ENCODE measurements at regions not wholly inside any gene's neighbourhood (a gene's known extent, or its start where the extent isn't known, plus 50 kb on each side); places are given as distances from the start of the nearest gene placed in this dataset.

DNA sequence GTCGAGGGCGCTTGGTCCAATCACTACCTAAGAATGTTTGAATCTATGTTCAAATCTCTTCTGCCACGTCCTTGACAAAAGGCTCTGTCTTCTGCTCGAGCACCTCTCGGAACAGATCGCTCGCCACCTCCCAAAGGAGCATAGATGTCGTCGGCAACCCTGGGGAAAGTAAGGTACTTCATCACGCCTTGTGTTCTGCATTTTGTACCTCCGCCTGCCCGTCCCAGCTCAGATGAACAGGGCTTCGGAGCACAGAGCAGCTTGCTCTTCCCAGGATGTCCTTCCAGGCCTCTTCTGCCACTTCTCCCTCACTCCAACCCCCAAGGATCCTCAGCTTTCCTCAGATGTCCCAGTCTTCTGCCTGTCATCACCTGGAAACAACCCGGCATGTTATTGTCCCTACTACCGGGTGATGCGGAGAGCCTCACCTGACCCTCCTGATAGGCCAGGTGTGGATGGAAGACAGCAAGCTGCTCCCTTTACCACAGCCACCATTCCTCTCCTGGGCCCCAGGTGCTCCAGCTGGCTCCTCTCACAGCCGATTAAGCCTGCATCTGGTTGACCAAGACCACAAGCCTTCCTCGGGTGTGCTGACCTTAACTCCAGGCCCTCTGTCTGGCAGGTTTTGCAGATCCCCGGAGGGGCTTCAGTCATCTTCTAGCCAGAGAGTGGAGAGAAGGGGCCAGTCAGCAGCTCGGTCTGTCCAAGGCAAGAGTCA, 270.5 kb downstream of the FAM43A start:
- DNase-seq: no peak
- H3K36me3 ChIP-seq (ENCODE audit: low read depth): no peaks in the 10 kb centered on the region
- TF ChIP-seq, protein P1, sequence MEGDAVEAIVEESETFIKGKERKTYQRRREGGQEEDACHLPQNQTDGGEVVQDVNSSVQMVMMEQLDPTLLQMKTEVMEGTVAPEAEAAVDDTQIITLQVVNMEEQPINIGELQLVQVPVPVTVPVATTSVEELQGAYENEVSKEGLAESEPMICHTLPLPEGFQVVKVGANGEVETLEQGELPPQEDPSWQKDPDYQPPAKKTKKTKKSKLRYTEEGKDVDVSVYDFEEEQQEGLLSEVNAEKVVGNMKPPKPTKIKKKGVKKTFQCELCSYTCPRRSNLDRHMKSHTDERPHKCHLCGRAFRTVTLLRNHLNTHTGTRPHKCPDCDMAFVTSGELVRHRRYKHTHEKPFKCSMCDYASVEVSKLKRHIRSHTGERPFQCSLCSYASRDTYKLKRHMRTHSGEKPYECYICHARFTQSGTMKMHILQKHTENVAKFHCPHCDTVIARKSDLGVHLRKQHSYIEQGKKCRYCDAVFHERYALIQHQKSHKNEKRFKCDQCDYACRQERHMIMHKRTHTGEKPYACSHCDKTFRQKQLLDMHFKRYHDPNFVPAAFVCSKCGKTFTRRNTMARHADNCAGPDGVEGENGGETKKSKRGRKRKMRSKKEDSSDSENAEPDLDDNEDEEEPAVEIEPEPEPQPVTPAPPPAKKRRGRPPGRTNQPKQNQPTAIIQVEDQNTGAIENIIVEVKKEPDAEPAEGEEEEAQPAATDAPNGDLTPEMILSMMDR (conservative IDR thresholded peaks at IDR 0.05): no peak
- no peaks in the 10 kb centered on the region for H4K20me1 ChIP-seq (ENCODE audit: insufficient read depth)
- intact Hi-C loops (cut with micrococcal nuclease; ENCODE audit: unreplicated experiment): no loop called here
- H3K4me1 ChIP-seq (replicated peaks; ENCODE audit: insufficient read depth): no peaks in the 10 kb centered on the region
- no peak overlapping the region for H3K27ac ChIP-seq
- no peak overlapping the region for H2AFZ ChIP-seq
- ChIA-PET CTCF (no interaction called here), POLR2A (ENCODE audit: unreplicated experiment) (interaction anchor here (0.7 kb wide), 1 partner anchor 10 kb away, joined by 3 read pairs; no protein-coding TSS in a partner anchor)
- H3K9me3 ChIP-seq (ENCODE audit: insufficient read depth, low read depth): no peaks in the 10 kb centered on the region
- BruUV-seq (replicated peaks): no TSS peak
- H3K4me2 ChIP-seq: no peak overlapping the region
- H3K9me2 ChIP-seq (ENCODE audit: insufficient read depth): no peaks in the 10 kb centered on the region
- H3K27me3 ChIP-seq (ENCODE audit: insufficient read depth, low read depth): no peaks in the 10 kb centered on the region
- no peaks in the 10 kb centered on the region for H3K79me2 ChIP-seq (ENCODE audit: low read depth)
- no peaks in the 10 kb centered on the region for H3F3A ChIP-seq (ENCODE audit: insufficient read depth, low read depth)
- no peak overlapping the region for H3K4me3 ChIP-seq

DNA sequence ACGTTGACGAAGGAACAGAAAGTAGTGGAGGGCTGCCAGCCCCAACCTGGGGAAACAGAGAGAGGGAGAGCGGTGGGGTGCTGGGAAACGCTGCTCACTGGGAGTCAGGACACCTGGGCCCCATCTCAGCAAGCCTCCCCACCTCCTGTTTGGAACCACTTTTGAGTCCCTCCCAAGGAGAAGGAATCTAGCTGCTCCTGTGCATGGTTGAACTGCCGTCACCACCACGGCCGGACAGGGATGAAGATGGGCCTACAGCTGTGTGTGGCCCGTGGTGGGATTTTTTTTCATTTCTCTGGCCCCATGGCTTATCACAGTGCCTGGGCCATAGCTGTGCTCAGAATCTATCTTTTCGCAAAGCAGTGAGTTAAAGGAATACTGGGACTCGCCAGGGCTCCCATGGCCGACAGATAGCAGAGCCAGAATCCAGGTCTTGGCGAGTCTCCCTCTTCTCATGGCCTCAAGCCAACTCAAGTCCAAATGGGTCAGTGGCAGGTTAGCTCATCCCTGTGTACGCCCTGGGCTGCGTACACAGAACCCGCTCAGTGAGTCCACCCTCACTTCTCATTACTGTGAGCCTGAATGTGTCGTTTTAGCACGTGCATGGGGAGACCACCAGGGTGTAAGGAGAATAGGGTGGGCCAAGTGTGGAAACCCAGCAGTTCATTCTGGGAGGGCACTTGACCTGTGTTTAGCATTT, 271.2 kb downstream of the FAM43A start:
- H4K20me1 ChIP-seq (ENCODE audit: insufficient read depth): no peaks in the 10 kb centered on the region
- no peaks in the 10 kb centered on the region for H3K27me3 ChIP-seq (ENCODE audit: insufficient read depth, low read depth)
- H2AFZ ChIP-seq: no peak overlapping the region
- no peak overlapping the region for H3K27ac ChIP-seq
- H3K36me3 ChIP-seq (ENCODE audit: low read depth): no peaks in the 10 kb centered on the region
- ChIA-PET CTCF (no interaction called here), POLR2A (ENCODE audit: unreplicated experiment) (interaction anchor here (0.7 kb wide), 1 partner anchor 11 kb away, joined by 3 read pairs; no protein-coding TSS in a partner anchor)
- H3K79me2 ChIP-seq (ENCODE audit: low read depth): no peaks in the 10 kb centered on the region
- H3K4me1 ChIP-seq (replicated peaks; ENCODE audit: insufficient read depth): no peaks in the 10 kb centered on the region
- no peak overlapping the region for H3K4me2 ChIP-seq
- no peak for DNase-seq
- no peak for TF ChIP-seq EZH2 (IDR thresholded peaks at IDR 0.05; ENCODE audit: low read depth)
- TF ChIP-seq, protein P1 (conservative IDR thresholded peaks at IDR 0.05): no peak
- H3F3A ChIP-seq (ENCODE audit: insufficient read depth, low read depth): no peaks in the 10 kb centered on the region
- H3K4me3 ChIP-seq: no peak overlapping the region
- H3K9me3 ChIP-seq (ENCODE audit: insufficient read depth, low read depth): no peaks in the 10 kb centered on the region
- intact Hi-C loops (cut with micrococcal nuclease; ENCODE audit: unreplicated experiment): no loop called here
- no peaks in the 10 kb centered on the region for H3K9me2 ChIP-seq (ENCODE audit: insufficient read depth)
- BruUV-seq (replicated peaks): no TSS peak

DNA sequence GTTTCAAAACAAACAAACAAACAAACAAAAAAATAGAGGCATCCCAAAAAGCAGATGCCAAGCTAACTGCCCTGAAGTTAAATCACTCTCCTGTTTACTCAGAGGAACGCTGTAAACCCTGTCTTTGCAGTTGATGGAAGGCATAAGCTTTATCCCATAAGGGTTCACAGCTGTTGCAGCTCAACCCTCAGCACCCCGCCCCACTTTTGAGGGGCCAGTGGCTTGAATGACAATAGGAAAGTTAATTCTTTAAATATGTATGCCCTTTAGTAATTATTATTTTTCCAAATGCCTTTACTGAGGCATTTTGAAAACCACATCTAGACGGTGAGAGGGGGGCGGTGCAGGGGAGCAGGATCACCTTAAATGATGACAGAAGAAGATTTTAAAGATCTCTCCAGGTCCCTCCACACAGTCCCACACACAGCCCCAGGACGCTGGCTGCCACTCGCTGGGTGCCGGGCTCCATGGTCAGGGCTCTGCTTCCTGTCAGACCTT, 272.1 kb downstream of the FAM43A start:
- no peak overlapping the region for H3K4me2 ChIP-seq
- TF ChIP-seq, protein P1 (conservative IDR thresholded peaks at IDR 0.05): no peak
- no peak for TF ChIP-seq EZH2 (IDR thresholded peaks at IDR 0.05; ENCODE audit: low read depth)
- H3K4me3 ChIP-seq: no peak overlapping the region
- H4K20me1 ChIP-seq (ENCODE audit: insufficient read depth): no peaks in the 10 kb centered on the region
- no peaks in the 10 kb centered on the region for H3K36me3 ChIP-seq (ENCODE audit: low read depth)
- no peaks in the 10 kb centered on the region for H3F3A ChIP-seq (ENCODE audit: insufficient read depth, low read depth)
- no peak overlapping the region for H2AFZ ChIP-seq
- BruUV-seq (replicated peaks): no TSS peak
- CTCF ChIA-PET: no interaction called here
- no peaks in the 10 kb centered on the region for H3K79me2 ChIP-seq (ENCODE audit: low read depth)
- H3K27ac ChIP-seq: no peak overlapping the region
- POLR2A ChIA-PET (ENCODE audit: unreplicated experiment): no interaction called here
- intact Hi-C loops (cut with micrococcal nuclease; ENCODE audit: unreplicated experiment): no loop called here
- no peaks in the 10 kb centered on the region for H3K27me3 ChIP-seq (ENCODE audit: insufficient read depth, low read depth)
- no peaks in the 10 kb centered on the region for H3K9me3 ChIP-seq (ENCODE audit: insufficient read depth, low read depth)
- no peaks in the 10 kb centered on the region for H3K4me1 ChIP-seq (replicated peaks; ENCODE audit: insufficient read depth)
- DNase-seq: no peak
- H3K9me2 ChIP-seq (ENCODE audit: insufficient read depth): no peaks in the 10 kb centered on the region
